Activated T-helper 2 cell treated with anti-CD3 and anti-CD28 coated beads, Interferon-gamma antibody, Interleukin-2, Interleukin-4, amounts not matched to agents 10 μg/mL and 5 μg/mL and 100 μg/mL, durations not matched to agents 14 hours and 24 hours and 36 hours (primary cell): ENCODE measurements at regions not wholly inside any gene's neighbourhood (a gene's known extent, or its start where the extent isn't known, plus 50 kb on each side); places are given as distances from the start of the nearest gene placed in this dataset.
"Not testable (repeated sequence)": the region's sequence is repeated elsewhere in the genome, so short reads cannot be mapped to it uniquely, and the experiment has no call there.

Experiments
- DNase-seq: peaks from one replicate; pipeline ENCODE4 v3.0.0; 2021; ENCODE audit warnings: low spot score
- H3K27ac Mint-ChIP-seq: one replicate; pipeline ENCODE4 v1.8.0; 2021; ENCODE audit warnings: mixed read lengths
- H3K27me3 Mint-ChIP-seq: one replicate; pipeline ENCODE4 v1.8.0; 2021; ENCODE audit warnings: low read depth, mixed read lengths
- H3K36me3 Mint-ChIP-seq: one replicate; pipeline ENCODE4 v1.8.0; 2021; ENCODE audit warnings: low read depth, mixed read lengths
- H3K4me1 Mint-ChIP-seq: one replicate; pipeline ENCODE4 v1.8.0; 2021; ENCODE audit warnings: low read depth, mixed read lengths
- H3K4me3 Mint-ChIP-seq: one replicate; pipeline ENCODE4 v1.8.0; 2021; ENCODE audit warnings: low read depth, mild to moderate bottlenecking, moderate library complexity, mixed read lengths
- H3K9me3 Mint-ChIP-seq: one replicate; pipeline ENCODE4 v1.8.0; 2021; ENCODE audit warnings: mixed read lengths
- intact Hi-C: fragments of 100-400 bp; cut with micrococcal nuclease; formaldehyde crosslinking; loops from one replicate; pipeline ENCODE4 v1.15.1; 2023

DNA sequence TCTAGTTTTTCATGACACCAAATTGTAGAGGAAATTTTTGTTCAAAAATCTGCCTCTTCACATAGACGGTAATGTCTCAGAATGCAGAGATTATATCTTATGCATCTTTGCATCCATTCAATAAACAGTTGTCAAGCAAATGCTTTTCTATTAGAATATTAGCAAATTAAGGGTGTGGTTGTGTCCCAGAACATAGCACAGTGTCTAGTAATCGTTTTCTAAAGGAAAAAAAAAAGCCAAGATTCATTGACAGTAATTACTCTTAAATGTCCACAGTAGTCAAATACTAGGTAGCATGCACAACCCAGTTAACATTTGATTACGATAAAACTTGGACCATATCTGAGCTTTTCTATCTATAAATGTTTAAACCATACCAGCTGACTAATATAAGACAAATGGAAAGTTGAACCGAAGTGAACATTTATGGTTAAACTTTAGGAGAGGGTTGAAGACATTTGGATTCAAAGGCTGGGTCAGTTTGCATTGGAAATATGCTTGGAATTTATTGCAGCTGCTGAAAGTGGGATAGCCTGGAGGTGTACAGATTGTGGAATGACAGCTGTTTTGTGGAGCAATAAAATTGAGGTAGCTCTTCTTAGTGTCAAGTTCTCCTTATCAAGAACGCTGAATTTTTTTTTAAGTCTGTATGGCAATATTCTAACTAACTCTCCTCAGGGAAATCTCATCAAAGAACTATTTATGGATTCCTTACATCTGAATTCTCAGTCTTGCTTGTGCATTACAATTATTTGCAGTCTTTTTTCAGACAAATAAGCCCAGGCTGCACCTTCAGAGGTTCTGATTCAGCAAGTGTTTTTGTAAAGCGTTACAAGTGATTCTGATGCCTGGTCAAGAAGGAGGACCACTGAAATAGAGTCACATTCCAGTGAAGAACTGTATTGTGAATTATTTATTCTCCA lies 66.7 kb upstream of the ATP2B1 start:
- DNase-seq: no peak
- H3K27ac Mint-ChIP-seq: no peak overlapping the region
- H3K36me3 Mint-ChIP-seq: no peaks in the 10 kb centered on the region
- intact Hi-C loops: no loop called here
- peaks cover 9% of the 10 kb centered on the region for H3K27me3 Mint-ChIP-seq
- H3K9me3 Mint-ChIP-seq: peaks cover 8% of the 10 kb centered on the region
- H3K4me3 Mint-ChIP-seq: no peak overlapping the region
- H3K4me1 Mint-ChIP-seq: peaks cover 5% of the 10 kb centered on the region

DNA sequence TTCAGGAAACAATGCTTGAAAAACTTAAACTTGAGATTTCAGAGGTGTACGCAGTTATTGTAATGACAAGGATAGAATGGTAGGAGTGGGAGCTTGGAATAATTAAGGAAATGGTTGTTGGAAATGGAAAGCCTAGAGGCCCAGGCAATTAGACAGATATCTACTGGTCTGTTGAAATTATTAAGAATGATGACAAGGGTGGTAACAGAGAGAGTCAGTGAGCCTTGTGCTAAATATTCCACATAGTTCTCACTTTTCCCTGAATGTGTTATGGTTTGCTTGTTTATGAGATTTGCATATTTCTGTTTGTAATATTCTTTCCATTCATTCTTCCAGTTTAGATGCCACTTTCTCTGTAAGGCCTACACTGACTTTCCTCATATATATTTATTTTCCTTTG lies 66.0 kb upstream of the ATP2B1 start:
- H3K9me3 Mint-ChIP-seq: peaks cover 8% of the 10 kb centered on the region
- intact Hi-C loops: no loop called here
- no peak overlapping the region for H3K4me3 Mint-ChIP-seq
- peaks cover 7% of the 10 kb centered on the region for H3K4me1 Mint-ChIP-seq
- no peak for DNase-seq
- H3K36me3 Mint-ChIP-seq: no peaks in the 10 kb centered on the region
- no peak overlapping the region for H3K27ac Mint-ChIP-seq
- H3K27me3 Mint-ChIP-seq: peaks cover 9% of the 10 kb centered on the region

DNA sequence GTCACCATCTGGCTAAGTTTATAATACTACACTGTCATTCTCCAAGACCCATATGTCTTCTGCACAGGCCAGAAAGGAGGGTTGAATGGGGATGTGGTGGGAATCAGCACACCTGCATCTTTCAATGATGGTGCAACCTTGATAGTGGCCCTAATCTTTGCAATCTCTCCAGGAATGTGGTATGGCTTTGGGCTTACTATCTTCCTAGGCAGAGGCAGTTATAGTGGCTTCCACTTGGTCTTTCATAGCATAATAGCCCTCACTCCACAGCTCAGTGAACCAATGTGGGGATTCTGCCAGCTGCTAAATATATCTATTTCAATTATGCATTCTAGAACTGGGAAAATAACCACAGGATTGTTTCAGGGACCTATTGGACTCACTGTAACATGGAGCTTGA lies 61.8 kb upstream of the ATP2B1 start:
- intact Hi-C loops: no loop called here
- H3K9me3 Mint-ChIP-seq: no peaks in the 10 kb centered on the region
- no peak for DNase-seq
- H3K4me3 Mint-ChIP-seq: no peak overlapping the region
- peaks cover 4% of the 10 kb centered on the region for H3K27me3 Mint-ChIP-seq
- H3K4me1 Mint-ChIP-seq: peaks cover 26% of the 10 kb centered on the region
- H3K27ac Mint-ChIP-seq: no peak overlapping the region
- H3K36me3 Mint-ChIP-seq: no peaks in the 10 kb centered on the region

DNA sequence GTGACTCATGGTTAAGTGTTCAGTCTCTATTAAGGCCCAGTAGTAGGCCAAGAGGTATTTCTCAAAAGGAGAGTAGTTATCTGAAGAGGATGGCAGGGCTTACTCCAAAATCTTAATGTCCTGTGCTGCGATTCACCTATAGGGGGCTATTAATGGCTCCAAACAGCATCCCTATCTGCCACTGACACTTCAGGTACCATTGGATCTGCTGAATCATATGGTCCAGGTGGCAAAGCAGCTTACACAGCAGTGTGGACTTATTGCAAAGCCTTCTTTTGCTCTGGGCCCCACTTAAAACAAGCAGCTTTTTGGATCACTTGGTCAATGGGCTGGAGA lies 60.8 kb upstream of the ATP2B1 start:
- DNase-seq: no peak
- no peaks in the 10 kb centered on the region for H3K36me3 Mint-ChIP-seq
- H3K4me3 Mint-ChIP-seq: no peak overlapping the region
- H3K27me3 Mint-ChIP-seq: peaks cover 3% of the 10 kb centered on the region
- intact Hi-C loops: loop anchor here (1.0 kb wide), 3 partner anchors 13 to 87 kb away; no protein-coding TSS in a partner anchor
- no peaks in the 10 kb centered on the region for H3K9me3 Mint-ChIP-seq
- no peak overlapping the region for H3K27ac Mint-ChIP-seq
- peaks cover 28% of the 10 kb centered on the region for H3K4me1 Mint-ChIP-seq

DNA sequence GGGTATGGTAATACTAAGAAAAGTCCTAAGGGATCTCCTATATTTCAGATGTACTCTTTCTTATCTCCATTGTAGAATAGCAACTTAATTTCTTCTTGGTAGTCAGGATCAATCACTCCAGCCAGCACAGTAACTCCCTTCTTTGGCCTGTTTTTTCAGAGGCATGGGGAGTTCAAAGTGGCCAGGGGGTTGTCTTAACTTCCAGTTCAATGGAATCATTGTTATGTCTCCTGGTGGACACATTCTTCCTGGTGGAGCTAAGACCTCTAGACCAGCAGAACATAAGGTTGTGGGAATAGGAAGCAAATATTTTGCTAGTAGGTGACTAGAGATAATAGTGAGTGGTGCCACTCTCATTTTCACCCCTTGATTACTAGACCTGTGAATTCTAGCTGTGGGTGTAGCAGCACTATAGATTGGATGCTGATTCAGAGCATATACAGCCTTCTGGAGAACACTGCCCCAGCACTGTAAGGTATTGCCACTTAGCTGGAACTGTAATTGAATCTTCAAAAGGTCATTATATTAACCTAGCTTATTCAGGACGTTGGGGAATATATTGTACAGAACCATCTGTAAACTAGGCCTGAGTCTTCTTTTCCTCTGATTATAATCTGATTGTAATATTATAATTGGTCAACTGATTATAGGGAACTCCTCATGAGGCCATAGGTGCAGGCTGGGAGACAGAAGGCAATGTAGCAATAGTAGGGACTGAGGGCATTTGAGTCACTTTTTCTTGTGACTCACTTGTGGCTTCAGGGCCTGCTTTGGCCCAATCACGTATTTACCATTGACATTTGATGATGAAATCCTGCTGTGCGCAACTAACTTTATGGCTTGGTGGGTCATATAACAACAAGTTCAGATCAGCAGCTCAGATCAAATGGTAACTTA lies 60.2 kb upstream of the ATP2B1 start:
- H3K27ac Mint-ChIP-seq: peak overlapping the region; percentile 49
- no peak overlapping the region for H3K4me3 Mint-ChIP-seq
- no peaks in the 10 kb centered on the region for H3K27me3 Mint-ChIP-seq
- H3K4me1 Mint-ChIP-seq: peaks cover 28% of the 10 kb centered on the region
- no peak for DNase-seq
- H3K9me3 Mint-ChIP-seq: peaks cover 6% of the 10 kb centered on the region
- H3K36me3 Mint-ChIP-seq: no peaks in the 10 kb centered on the region
- intact Hi-C loops: loop anchor here (1.0 kb wide), 3 partner anchors 13 to 87 kb away; no protein-coding TSS in a partner anchor

DNA sequence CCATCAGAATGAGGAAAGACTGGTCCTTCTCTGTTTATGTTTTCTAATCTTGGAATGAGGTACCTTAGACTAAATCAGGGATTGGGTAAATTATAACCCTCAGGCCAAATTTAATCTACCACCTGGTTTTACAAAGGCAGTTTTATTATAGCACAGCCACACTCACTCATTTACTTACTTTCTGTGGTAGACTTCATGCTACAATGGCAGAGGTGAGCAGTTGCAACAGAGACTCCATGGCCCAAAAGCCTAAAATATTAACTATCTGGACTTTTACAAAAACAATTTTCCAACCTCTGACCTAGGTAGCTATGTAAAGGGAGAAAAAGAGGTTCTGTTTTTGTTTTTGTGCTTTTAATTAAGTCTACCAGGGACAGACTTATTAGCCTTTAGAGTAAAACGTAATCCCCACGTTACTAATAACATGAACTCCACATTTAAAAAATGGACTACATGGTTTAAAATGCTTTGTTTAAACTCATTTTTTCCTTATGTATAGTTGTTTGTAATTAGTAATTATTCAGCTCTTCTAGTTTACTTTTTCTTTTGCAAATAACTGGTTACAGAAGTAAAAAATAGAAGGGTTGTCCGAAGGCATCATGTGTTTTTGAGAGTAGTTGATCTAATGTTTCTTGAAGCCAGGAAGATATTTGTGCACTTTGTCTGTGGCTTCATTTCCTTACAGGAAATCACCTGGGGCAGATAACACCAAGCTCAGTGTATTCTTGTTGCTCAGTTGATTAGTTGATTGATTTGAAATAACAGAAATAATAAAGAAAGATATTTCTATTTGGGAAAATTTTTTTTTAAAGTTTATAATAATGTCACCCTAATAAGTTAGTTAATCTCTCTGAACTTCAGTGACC lies 57.6 kb upstream of the ATP2B1 start:
- DNase-seq: no peak
- Mint-ChIP-seq H3K27ac (no peak overlapping the region), H3K27me3 (no peaks in the 10 kb centered on the region), H3K9me3 (peaks cover 8% of the 10 kb centered on the region), H3K36me3 (no peaks in the 10 kb centered on the region), H3K4me3 (no peak overlapping the region), H3K4me1 (peaks cover 29% of the 10 kb centered on the region)
- intact Hi-C loops: no loop called here

DNA sequence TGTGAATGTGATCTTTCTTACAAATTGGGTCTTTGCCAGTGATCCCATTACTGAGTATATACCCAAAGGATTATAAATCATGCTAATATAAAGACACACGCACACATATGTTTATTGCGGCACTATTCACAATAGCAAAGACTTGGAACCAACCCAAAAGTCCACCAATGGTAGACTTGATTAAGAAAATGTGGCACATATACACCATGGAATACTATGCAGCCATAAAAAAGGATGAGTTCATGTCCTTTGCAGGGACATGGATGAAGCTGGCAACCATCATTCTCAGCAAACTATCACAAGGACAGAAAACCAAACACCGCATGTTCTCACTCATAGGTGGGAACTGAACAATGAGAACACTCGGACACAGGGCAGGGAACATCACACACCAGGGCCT lies 55.5 kb upstream of the ATP2B1 start:
- H3K27ac Mint-ChIP-seq, DNase-seq, H3K9me3 Mint-ChIP-seq, intact Hi-C loops, H3K27me3 Mint-ChIP-seq, H3K4me3 Mint-ChIP-seq, H3K36me3 Mint-ChIP-seq: not testable (repeated sequence)
- peaks cover 36% of the 10 kb centered on the region for H3K4me1 Mint-ChIP-seq

DNA sequence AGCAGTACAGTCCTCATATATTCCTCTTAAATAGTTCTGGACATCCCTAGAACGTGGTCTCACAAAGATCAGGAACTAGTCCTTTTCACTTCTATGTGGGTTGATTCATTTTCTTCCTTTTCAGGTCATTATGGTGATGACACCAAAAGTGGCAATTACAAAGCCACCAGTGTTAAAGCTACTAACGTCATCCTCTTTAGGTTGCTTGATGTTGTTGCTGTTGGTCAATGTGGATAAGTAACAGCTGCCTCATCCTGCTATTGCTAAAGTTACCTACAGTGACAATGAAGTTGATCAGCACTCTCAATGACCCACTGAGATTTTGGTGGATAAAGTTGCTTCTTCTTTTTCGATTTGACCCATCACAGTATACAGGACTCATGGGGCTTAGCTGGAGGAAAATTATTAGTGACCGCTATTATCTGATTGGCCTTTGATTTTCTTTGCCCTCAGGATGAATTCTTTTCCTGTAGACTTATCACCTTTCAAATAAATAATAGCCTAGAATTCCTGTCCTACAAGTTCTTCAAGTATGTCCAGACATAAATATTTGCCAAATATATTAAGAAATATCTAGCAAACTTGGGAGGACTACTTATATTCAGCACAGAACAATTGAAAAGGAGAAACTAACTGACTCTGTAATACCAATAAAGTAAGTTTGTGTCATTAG lies 54.0 kb upstream of the ATP2B1 start:
- no peaks in the 10 kb centered on the region for H3K36me3 Mint-ChIP-seq
- H3K4me1 Mint-ChIP-seq: peaks cover 27% of the 10 kb centered on the region
- no peak overlapping the region for H3K27ac Mint-ChIP-seq
- H3K9me3 Mint-ChIP-seq: peaks cover 8% of the 10 kb centered on the region
- no peak for DNase-seq
- intact Hi-C loops: no loop called here
- H3K27me3 Mint-ChIP-seq: no peaks in the 10 kb centered on the region
- H3K4me3 Mint-ChIP-seq: no peak overlapping the region

DNA sequence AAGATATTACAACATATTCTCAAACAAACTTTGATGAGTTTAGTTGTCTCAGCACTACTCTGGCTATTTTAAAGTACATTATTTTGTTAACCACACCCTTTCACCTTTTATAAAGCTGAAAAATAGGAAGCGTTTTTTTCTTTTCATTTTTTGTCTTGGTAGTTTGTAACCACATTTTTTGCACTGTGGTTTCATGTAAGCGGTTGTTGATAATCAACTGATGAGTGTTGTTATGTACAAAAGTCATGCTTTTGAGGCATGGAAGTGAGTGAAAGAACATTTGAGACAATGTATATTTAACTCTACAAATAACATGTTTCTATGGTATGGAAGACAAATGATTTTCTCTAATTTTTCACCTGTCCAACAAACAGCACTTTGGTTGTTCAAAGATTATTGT lies 52.1 kb upstream of the ATP2B1 start:
- Mint-ChIP-seq H3K4me1 (peaks cover 34% of the 10 kb centered on the region), H3K27me3 (no peaks in the 10 kb centered on the region), H3K9me3 (peaks cover 12% of the 10 kb centered on the region), H3K27ac (no peak overlapping the region), H3K36me3 (no peaks in the 10 kb centered on the region), H3K4me3 (no peak overlapping the region)
- DNase-seq: no peak
- intact Hi-C loops: no loop called here
